ENCODE measurements at regions not wholly inside any gene's neighbourhood (a gene's known extent, or its start where the extent isn't known, plus 50 kb on each side); places are given as distances from the start of the nearest gene placed in this dataset.
"Not testable (repeated sequence)": the region's sequence is repeated elsewhere in the genome, so short reads cannot be mapped to it uniquely, and the experiment has no call there.

GRCh38 chr12:30301291-30301690 is 394.4 kb downstream of the IPO8 start:
- no peak overlapping the region for H3K27ac ChIP-seq (ENCODE audit: low read depth, low read length)
- no peaks in the 10 kb centered on the region for H3K9me3 ChIP-seq (ENCODE audit: control insufficient read depth, insufficient read depth, low read length)
- H3K4me1 ChIP-seq (ENCODE audit: control insufficient read depth, insufficient read depth, low read length) = no peaks in the 10 kb centered on the region
- no peaks in the 10 kb centered on the region for H3K36me3 ChIP-seq (ENCODE audit: control insufficient read depth, insufficient read depth, low read length)
- H3K27me3 ChIP-seq (ENCODE audit: control insufficient read depth, insufficient read depth, low read length) = no peaks in the 10 kb centered on the region
- H3K4me3 ChIP-seq (ENCODE audit: low read depth, low read length) = no peak overlapping the region
- no peak overlapping the region for H3K9ac ChIP-seq (ENCODE audit: low read depth, low read length)

GRCh38 chr12:30296486-30296885 is 399.2 kb downstream of the IPO8 start:
- Histone ChIP-seq H3K27me3 (ENCODE audit: control insufficient read depth, insufficient read depth, low read length) (no peaks in the 10 kb centered on the region), H3K36me3 (ENCODE audit: control insufficient read depth, insufficient read depth, low read length) (no peaks in the 10 kb centered on the region), H3K9ac (ENCODE audit: low read depth, low read length) (no peak overlapping the region), H3K4me3 (ENCODE audit: low read depth, low read length) (no peak overlapping the region), H3K4me1 (ENCODE audit: control insufficient read depth, insufficient read depth, low read length) (no peaks in the 10 kb centered on the region), H3K27ac (ENCODE audit: low read depth, low read length) (no peak overlapping the region), H3K9me3 (ENCODE audit: control insufficient read depth, insufficient read depth, low read length) (no peaks in the 10 kb centered on the region)

GRCh38 chr12:30286345-30286926 is 409.2 kb downstream of the IPO8 start:
- Histone ChIP-seq H3K4me3 (ENCODE audit: low read depth, low read length) (no peak overlapping the region), H3K4me1 (ENCODE audit: control insufficient read depth, insufficient read depth, low read length) (no peaks in the 10 kb centered on the region), H3K36me3 (ENCODE audit: control insufficient read depth, insufficient read depth, low read length) (no peaks in the 10 kb centered on the region), H3K9ac (ENCODE audit: low read depth, low read length) (no peak overlapping the region), H3K9me3 (ENCODE audit: control insufficient read depth, insufficient read depth, low read length) (no peaks in the 10 kb centered on the region), H3K27ac (ENCODE audit: low read depth, low read length) (no peak overlapping the region), H3K27me3 (ENCODE audit: control insufficient read depth, insufficient read depth, low read length) (no peaks in the 10 kb centered on the region)

DNA sequence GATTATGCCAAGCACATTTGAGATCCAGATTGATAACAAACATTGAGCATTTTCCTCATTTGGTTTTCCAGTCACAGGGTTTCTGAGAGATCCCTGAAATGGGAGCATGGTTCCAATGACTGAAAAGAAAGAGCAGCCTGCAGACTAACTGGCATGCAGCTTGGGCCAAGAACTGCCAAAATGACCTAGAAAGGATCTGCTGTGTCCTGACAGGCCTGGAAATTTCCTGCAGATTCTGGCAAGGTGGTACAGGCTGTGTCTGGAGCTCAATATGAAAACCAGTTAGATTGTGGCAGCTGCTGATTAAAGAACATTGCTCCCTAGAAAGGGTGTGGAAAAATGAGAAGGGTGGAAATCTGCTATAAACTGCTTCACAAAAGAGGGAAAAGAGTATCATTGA is 417.3 kb downstream of the IPO8 start:
- H3K4me3 ChIP-seq (ENCODE audit: low read depth, low read length) = no peak overlapping the region
- H3K9me3 ChIP-seq (ENCODE audit: control insufficient read depth, insufficient read depth, low read length) = peaks cover 3% of the 10 kb centered on the region; the same call in 1 of the 2 replicates

DNA sequence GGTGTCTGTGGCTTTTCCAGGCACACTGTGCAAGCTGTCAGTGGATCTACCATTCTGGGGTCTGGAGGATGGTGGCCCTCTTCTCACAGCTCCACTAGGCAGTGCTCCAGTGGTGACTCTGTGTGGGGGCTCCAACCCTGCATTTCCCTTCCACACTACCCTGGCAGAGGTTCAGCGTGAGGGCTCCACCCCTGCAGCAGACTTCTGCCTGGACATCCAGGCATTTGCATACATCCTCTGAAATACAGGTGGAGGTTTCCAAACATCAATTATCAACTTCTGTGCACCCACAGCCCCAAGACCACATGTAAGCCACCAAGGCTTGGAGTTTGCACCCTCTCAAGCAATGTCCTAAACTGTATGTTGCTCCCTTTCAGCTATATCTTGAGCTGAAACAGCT is 423.2 kb downstream of the IPO8 start:
- H3K9me3 ChIP-seq (ENCODE audit: control insufficient read depth, insufficient read depth, low read length) = peaks cover 18% of the 10 kb centered on the region
- not testable (repeated sequence) for H3K9ac ChIP-seq (ENCODE audit: low read depth, low read length); H3K36me3 ChIP-seq (ENCODE audit: control insufficient read depth, insufficient read depth, low read length); H3K4me3 ChIP-seq (ENCODE audit: low read depth, low read length); H3K4me1 ChIP-seq (ENCODE audit: control insufficient read depth, insufficient read depth, low read length); H3K27me3 ChIP-seq (ENCODE audit: control insufficient read depth, insufficient read depth, low read length); H3K27ac ChIP-seq (ENCODE audit: low read depth, low read length)

More for the DNA sequence above, 417.3 kb downstream of the IPO8 start:
- no peaks in the 10 kb centered on the region for H3K4me1 ChIP-seq (ENCODE audit: control insufficient read depth, insufficient read depth, low read length)
- no peaks in the 10 kb centered on the region for H3K27me3 ChIP-seq (ENCODE audit: control insufficient read depth, insufficient read depth, low read length)
- no peak overlapping the region for H3K27ac ChIP-seq (ENCODE audit: low read depth, low read length)
- no peak overlapping the region for H3K9ac ChIP-seq (ENCODE audit: low read depth, low read length)
- H3K36me3 ChIP-seq (ENCODE audit: control insufficient read depth, insufficient read depth, low read length) = no peaks in the 10 kb centered on the region

GRCh38 chr12:30269496-30269895 is 426.2 kb downstream of the IPO8 start:
- Histone ChIP-seq H3K4me3 (ENCODE audit: low read depth, low read length) (no peak overlapping the region), H3K9ac (ENCODE audit: low read depth, low read length) (no peak overlapping the region), H3K4me1 (ENCODE audit: control insufficient read depth, insufficient read depth, low read length) (no peaks in the 10 kb centered on the region), H3K9me3 (ENCODE audit: control insufficient read depth, insufficient read depth, low read length) (peaks cover 23% of the 10 kb centered on the region), H3K36me3 (ENCODE audit: control insufficient read depth, insufficient read depth, low read length) (no peaks in the 10 kb centered on the region), H3K27ac (ENCODE audit: low read depth, low read length) (no peak overlapping the region), H3K27me3 (ENCODE audit: control insufficient read depth, insufficient read depth, low read length) (no peaks in the 10 kb centered on the region)

GRCh38 chr12:30268041-30268440 is 427.6 kb downstream of the IPO8 start:
- no peak overlapping the region for H3K9ac ChIP-seq (ENCODE audit: low read depth, low read length)
- H3K27ac ChIP-seq (ENCODE audit: low read depth, low read length) = no peak overlapping the region
- no peaks in the 10 kb centered on the region for H3K27me3 ChIP-seq (ENCODE audit: control insufficient read depth, insufficient read depth, low read length)
- H3K9me3 ChIP-seq (ENCODE audit: control insufficient read depth, insufficient read depth, low read length) = peaks cover 20% of the 10 kb centered on the region
- no peaks in the 10 kb centered on the region for H3K4me1 ChIP-seq (ENCODE audit: control insufficient read depth, insufficient read depth, low read length)
- H3K4me3 ChIP-seq (ENCODE audit: low read depth, low read length) = no peak overlapping the region
- H3K36me3 ChIP-seq (ENCODE audit: control insufficient read depth, insufficient read depth, low read length) = no peaks in the 10 kb centered on the region

DNA sequence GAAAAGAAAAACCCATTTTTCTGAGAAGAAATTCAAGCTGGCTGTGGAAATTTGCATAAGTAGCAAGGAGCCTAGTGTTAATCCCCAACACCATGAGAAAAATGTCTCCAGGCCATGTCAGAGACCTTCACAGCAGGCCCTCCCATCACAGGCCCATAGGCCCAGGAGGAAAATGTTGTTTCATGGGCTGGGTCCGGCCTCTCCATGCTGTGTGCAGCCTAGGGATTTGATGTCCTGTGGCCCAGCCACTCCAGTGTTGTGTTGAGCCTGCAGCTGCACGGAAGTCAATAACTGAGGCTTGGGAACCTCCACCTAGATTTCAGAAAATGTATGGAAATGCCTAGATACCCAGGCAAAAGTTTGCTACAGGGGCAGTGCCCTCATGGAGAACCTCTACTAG is 432.2 kb downstream of the IPO8 start:
- Histone ChIP-seq H3K27ac (ENCODE audit: low read depth, low read length) (no peak overlapping the region), H3K4me1 (ENCODE audit: control insufficient read depth, insufficient read depth, low read length) (no peaks in the 10 kb centered on the region), H3K4me3 (ENCODE audit: low read depth, low read length) (no peak overlapping the region), H3K9me3 (ENCODE audit: control insufficient read depth, insufficient read depth, low read length) (peaks cover 5% of the 10 kb centered on the region; the same call in 1 of the 2 replicates), H3K36me3 (ENCODE audit: control insufficient read depth, insufficient read depth, low read length) (no peaks in the 10 kb centered on the region), H3K27me3 (ENCODE audit: control insufficient read depth, insufficient read depth, low read length) (no peaks in the 10 kb centered on the region), H3K9ac (ENCODE audit: low read depth, low read length) (no peak overlapping the region)

DNA sequence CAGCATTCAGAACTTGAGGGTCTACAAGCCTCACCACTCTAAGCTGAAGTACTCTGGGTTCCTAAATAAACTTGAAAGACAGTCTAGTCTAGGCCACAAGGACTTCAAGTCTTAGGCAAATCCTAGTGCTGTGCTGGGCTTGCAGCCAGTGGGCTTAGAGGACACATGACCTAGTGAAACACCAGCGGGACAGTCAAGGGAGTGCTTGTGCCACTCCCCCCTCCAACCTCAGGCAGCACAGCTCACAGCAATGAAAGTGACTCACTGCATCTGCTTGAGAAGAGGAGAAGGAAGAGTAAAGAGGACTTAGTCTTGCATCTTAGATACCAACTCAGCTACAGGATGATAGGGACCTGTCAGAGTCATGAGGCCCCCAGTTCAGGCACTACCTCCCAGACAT is 438.1 kb downstream of the IPO8 start:
- Histone ChIP-seq H3K4me3 (ENCODE audit: low read depth, low read length) (no peak overlapping the region), H3K27me3 (ENCODE audit: control insufficient read depth, insufficient read depth, low read length) (no peaks in the 10 kb centered on the region), H3K36me3 (ENCODE audit: control insufficient read depth, insufficient read depth, low read length) (no peaks in the 10 kb centered on the region), H3K4me1 (ENCODE audit: control insufficient read depth, insufficient read depth, low read length) (no peaks in the 10 kb centered on the region), H3K9me3 (ENCODE audit: control insufficient read depth, insufficient read depth, low read length) (no peaks in the 10 kb centered on the region), H3K9ac (ENCODE audit: low read depth, low read length) (no peak overlapping the region), H3K27ac (ENCODE audit: low read depth, low read length) (no peak overlapping the region)

GRCh38 chr12:30251546-30251945 is 444.1 kb downstream of the IPO8 start:
- H3K9ac ChIP-seq (ENCODE audit: low read depth, low read length) = no peak overlapping the region
- no peaks in the 10 kb centered on the region for H3K36me3 ChIP-seq (ENCODE audit: control insufficient read depth, insufficient read depth, low read length)
- H3K4me3 ChIP-seq (ENCODE audit: low read depth, low read length) = no peak overlapping the region
- no peak overlapping the region for H3K27ac ChIP-seq (ENCODE audit: low read depth, low read length)
- no peaks in the 10 kb centered on the region; the same call in 1 of the 2 replicates for H3K4me1 ChIP-seq (ENCODE audit: control insufficient read depth, insufficient read depth, low read length)
- no peaks in the 10 kb centered on the region for H3K9me3 ChIP-seq (ENCODE audit: control insufficient read depth, insufficient read depth, low read length)
- H3K27me3 ChIP-seq (ENCODE audit: control insufficient read depth, insufficient read depth, low read length) = no peaks in the 10 kb centered on the region

GRCh38 chr12:30243426-30243825 is 452.2 kb downstream of the IPO8 start:
- Histone ChIP-seq H3K9me3 (ENCODE audit: control insufficient read depth, insufficient read depth, low read length) (no peaks in the 10 kb centered on the region), H3K9ac (ENCODE audit: low read depth, low read length) (no peak overlapping the region), H3K27me3 (ENCODE audit: control insufficient read depth, insufficient read depth, low read length) (no peaks in the 10 kb centered on the region), H3K4me3 (ENCODE audit: low read depth, low read length) (no peak overlapping the region), H3K36me3 (ENCODE audit: control insufficient read depth, insufficient read depth, low read length) (no peaks in the 10 kb centered on the region), H3K27ac (ENCODE audit: low read depth, low read length) (no peak overlapping the region), H3K4me1 (ENCODE audit: control insufficient read depth, insufficient read depth, low read length) (no peaks in the 10 kb centered on the region)

GRCh38 chr12:30219047-30219446 is 435.3 kb upstream of the TMTC1 start:
- H3K4me3 ChIP-seq (ENCODE audit: low read depth, low read length) = no peak overlapping the region
- H3K27me3 ChIP-seq (ENCODE audit: control insufficient read depth, insufficient read depth, low read length) = no peaks in the 10 kb centered on the region
- H3K4me1 ChIP-seq (ENCODE audit: control insufficient read depth, insufficient read depth, low read length) = no peaks in the 10 kb centered on the region
- no peak overlapping the region for H3K27ac ChIP-seq (ENCODE audit: low read depth, low read length)
- no peaks in the 10 kb centered on the region for H3K36me3 ChIP-seq (ENCODE audit: control insufficient read depth, insufficient read depth, low read length)
- no peak overlapping the region for H3K9ac ChIP-seq (ENCODE audit: low read depth, low read length)
- H3K9me3 ChIP-seq (ENCODE audit: control insufficient read depth, insufficient read depth, low read length) = no peaks in the 10 kb centered on the region

Measured in HUES48 (cell line).